Mesothelial cell of epicardium (in vitro differentiated cells): ENCODE measurements at regions not wholly inside any gene's neighbourhood (a gene's known extent, or its start where the extent isn't known, plus 50 kb on each side); places are given as distances from the start of the nearest gene placed in this dataset.

Source experiments
- DNase-seq, 2 experiments: peaks; one replicate each; pipeline ENCODE4 v3.0.0; 2021; ENCODE audit warnings: low spot score in 2 of 2; ENCODE audit not compliant: unreplicated experiment in 2 of 2
- H3K27ac Mint-ChIP-seq: 2 replicates; pipeline ENCODE4 v1.8.0; 2021; ENCODE audit warnings: mixed read lengths
- H3K27me3 Mint-ChIP-seq: 2 replicates; pipeline ENCODE4 v1.8.0; 2021; ENCODE audit warnings: low read depth, mixed read lengths
- H3K36me3 Mint-ChIP-seq: 2 replicates; pipeline ENCODE4 v1.8.0; 2021; ENCODE audit warnings: mixed read lengths
- H3K4me1 Mint-ChIP-seq: 2 replicates; pipeline ENCODE4 v1.8.0; 2021; ENCODE audit warnings: mixed read lengths
- H3K4me3 Mint-ChIP-seq: 2 replicates; pipeline ENCODE4 v1.8.0; 2021; ENCODE audit warnings: mild to moderate bottlenecking, moderate library complexity, mixed read lengths
- H3K9me3 Mint-ChIP-seq: 2 replicates; pipeline ENCODE4 v1.8.0; 2021; ENCODE audit warnings: mixed read lengths
- CTCF ChIP-seq: fragments of 200-600 bp; sonication (generic); IDR thresholded peaks from one replicate; pipeline ENCODE4 v1.5.0; 2021; ENCODE audit warnings: antibody characterized with exemption; ENCODE audit not compliant: unreplicated experiment

GRCh38 chr20:60215816-60216730 is 257.9 kb downstream of the CDH26 start:
- no peak for DNase-seq
- H3K4me1 Mint-ChIP-seq: no peaks in the 10 kb centered on the region

DNA sequence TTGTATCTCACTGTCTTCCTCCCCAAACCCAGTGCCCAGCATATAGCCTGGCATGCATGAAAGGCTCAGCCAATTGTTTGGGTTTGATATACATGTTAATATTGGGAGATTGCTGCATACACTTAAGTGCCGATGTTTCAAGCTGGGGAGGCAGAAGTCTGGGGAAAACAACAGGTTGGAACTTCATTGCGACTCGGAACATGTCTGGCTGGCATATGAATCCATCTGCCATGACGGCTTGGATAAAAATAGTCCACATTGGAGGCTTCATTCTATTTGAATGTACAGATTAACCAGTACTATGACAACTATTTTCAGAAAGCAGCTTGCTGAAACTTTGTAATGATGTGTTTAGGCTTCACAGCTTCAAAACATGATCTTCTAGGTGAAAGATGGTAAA is 261.0 kb downstream of the CDH26 start:
- Mint-ChIP-seq H3K27ac (no peak overlapping the region), H3K9me3 (no peaks in the 10 kb centered on the region), H3K36me3 (no peaks in the 10 kb centered on the region), H3K4me1 (no peaks in the 10 kb centered on the region), H3K27me3 (peaks cover 78% of the 10 kb centered on the region), H3K4me3 (no peak overlapping the region)
- no peak for DNase-seq
- no peak for TF ChIP-seq CTCF

More at GRCh38 chr20:60215816-60216730, 257.9 kb downstream of the CDH26 start:
- Mint-ChIP-seq H3K4me3 (no peak overlapping the region), H3K36me3 (no peaks in the 10 kb centered on the region), H3K9me3 (no peaks in the 10 kb centered on the region), H3K27ac (no peak overlapping the region), H3K27me3 (peaks cover 87% of the 10 kb centered on the region)
- no peak for TF ChIP-seq CTCF

DNA sequence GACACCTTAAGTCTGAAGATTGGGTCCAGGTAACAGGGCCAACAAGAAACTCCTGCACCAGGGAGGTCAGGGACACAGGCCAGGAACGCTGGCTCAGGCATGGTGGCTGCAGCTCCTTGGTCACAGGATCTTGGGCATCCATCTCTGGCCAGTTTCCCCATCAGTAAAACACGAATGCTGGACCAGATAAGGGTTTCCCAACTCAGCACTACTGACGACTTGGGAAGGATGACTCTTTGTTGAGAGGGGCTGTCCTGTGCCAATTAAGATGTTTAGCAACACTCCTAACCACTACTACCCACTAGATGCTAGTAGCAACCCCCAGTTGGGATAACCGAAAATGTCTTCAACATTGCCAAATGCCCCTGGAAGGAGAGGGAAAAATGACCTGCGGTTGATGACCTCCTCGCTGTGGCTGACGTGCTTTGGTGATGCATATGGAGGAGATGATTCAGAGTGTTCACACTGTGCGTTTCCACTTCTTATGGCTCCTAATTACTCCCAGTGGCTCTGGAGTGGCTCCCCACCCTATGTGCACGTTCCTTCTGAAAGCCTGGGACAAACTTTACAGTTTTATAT is 261.9 kb downstream of the CDH26 start:
- Mint-ChIP-seq H3K4me3 (no peak overlapping the region), H3K27ac (no peak overlapping the region), H3K9me3 (no peaks in the 10 kb centered on the region), H3K4me1 (no peaks in the 10 kb centered on the region), H3K27me3 (peaks cover 72% of the 10 kb centered on the region), H3K36me3 (no peaks in the 10 kb centered on the region)
- no peak for DNase-seq
- no peak for TF ChIP-seq CTCF

GRCh38 chr20:60220706-60221105 is 262.5 kb downstream of the CDH26 start:
- no peaks in the 10 kb centered on the region for H3K4me1 Mint-ChIP-seq
- no peak for DNase-seq
- H3K27me3 Mint-ChIP-seq: peaks cover 66% of the 10 kb centered on the region
- TF ChIP-seq CTCF: no peak
- no peak overlapping the region for H3K4me3 Mint-ChIP-seq
- no peak overlapping the region for H3K27ac Mint-ChIP-seq
- no peaks in the 10 kb centered on the region for H3K36me3 Mint-ChIP-seq
- H3K9me3 Mint-ChIP-seq: no peaks in the 10 kb centered on the region

- no peaks in the 10 kb centered on the region for H3K36me3 Mint-ChIP-seq
- no peak overlapping the region for H3K4me3 Mint-ChIP-seq
- DNase-seq: no peak
- H3K4me1 Mint-ChIP-seq: no peaks in the 10 kb centered on the region
- H3K9me3 Mint-ChIP-seq: no peaks in the 10 kb centered on the region
- TF ChIP-seq CTCF: no peak
- no peak overlapping the region for H3K27ac Mint-ChIP-seq
- peaks cover 57% of the 10 kb centered on the region for H3K27me3 Mint-ChIP-seq
Observed at GRCh38 chr20:60221593-60221992, 263.4 kb downstream of the CDH26 start.
